ENCODE measurements at regions not wholly inside any gene's neighbourhood (a gene's known extent, or its start where the extent isn't known, plus 50 kb on each side); places are given as distances from the start of the nearest gene placed in this dataset.

GRCh38 chr17:59476413-59476812 lies 89.0 kb upstream of the DHX40 start:
- Histone ChIP-seq H3K27me3 (replicated peaks in 1 of 2; ENCODE audit: control insufficient read depth in 2 of 2, insufficient read depth in 2 of 2, low read length in 1 of 2) (no peaks in the 10 kb centered on the region; a peak in 1 of 4 replicates), H3K4me3 (no peak overlapping the region), H3K79me2 (ENCODE audit: control insufficient read depth, insufficient read depth, low read length) (no peaks in the 10 kb centered on the region), H3K9ac (ENCODE audit: control insufficient read depth, insufficient read depth, low read length) (no peak overlapping the region), H3K36me3 (ENCODE audit: control insufficient read depth in 2 of 2, insufficient read depth in 2 of 2, low read length in 1 of 2) (no peaks in the 10 kb centered on the region), H3K27ac (ENCODE audit: control insufficient read depth, insufficient read depth) (no peak overlapping the region), H2AFZ (ENCODE audit: control insufficient read depth, low read depth, low read length) (no peak overlapping the region), H3K9me3 (replicated peaks; ENCODE audit: control insufficient read depth, insufficient read depth, low read length) (no peaks in the 10 kb centered on the region), H3K4me2 (ENCODE audit: control insufficient read depth, insufficient read depth) (no peak overlapping the region), H3K4me1 (ENCODE audit: control insufficient read depth, insufficient read depth, low read length) (no peaks in the 10 kb centered on the region), H4K20me1 (ENCODE audit: control insufficient read depth, insufficient read depth) (no peaks in the 10 kb centered on the region)
- CTCF ChIA-PET = no interaction called here
- DNase-seq (ENCODE audit: low read depth, low spot score) = no peak
- no TSS peak for BruUV-seq (replicated peaks)
- POLR2A ChIA-PET = no interaction called here
- TF ChIP-seq CTCF (IDR thresholded peaks at IDR 0.05 in 2 of 3, conservative IDR thresholded peaks at IDR 0.05 in 1 of 3; ENCODE audit: control insufficient read depth in 2 of 3, extremely low read depth in 1 of 3, insufficient read depth in 1 of 3, low read depth in 3 of 3, low read length in 3 of 3) (no peak), TAF1 (IDR thresholded peaks at IDR 0.05; ENCODE audit: borderline replicate concordance, low read depth, low read length) (no peak)
- RAD21 ChIA-PET (ENCODE audit: unreplicated experiment) = no interaction called here
- in situ Hi-C loops (cut with MboI) (no loop called here), intact Hi-C loops (cut with micrococcal nuclease; ENCODE audit: unreplicated experiment) (no loop called here)
- 47% methylated on average over 5 of the region's 5 CpGs for WGBS (ENCODE audit: insufficient coverage, insufficient replicate concordance, low lambda C conversion rate, missing lambda C conversion rate)
- no peak for FAIRE-seq
- ATAC-seq = no peak
- SMC1A ChIA-PET (ENCODE audit: uncharacterized antibody, unreplicated experiment) = no interaction called here

GRCh38 chr17:59479141-59479540 lies 86.3 kb upstream of the DHX40 start:
- RAD21 ChIA-PET (ENCODE audit: unreplicated experiment) = no interaction called here
- 81% methylated on average over 2 of the region's 2 CpGs for WGBS (ENCODE audit: insufficient coverage, insufficient replicate concordance, low lambda C conversion rate, missing lambda C conversion rate)
- no peaks in the 10 kb centered on the region for H3K36me3 ChIP-seq (ENCODE audit: control insufficient read depth in 2 of 2, insufficient read depth in 2 of 2, low read length in 1 of 2)
- H3K27me3 ChIP-seq (replicated peaks in 1 of 2; ENCODE audit: control insufficient read depth in 2 of 2, insufficient read depth in 2 of 2, low read length in 1 of 2) = no peaks in the 10 kb centered on the region; a peak in 1 of 4 replicates
- no peaks in the 10 kb centered on the region for H3K4me1 ChIP-seq (ENCODE audit: control insufficient read depth, insufficient read depth, low read length)
- CTCF ChIA-PET = no interaction called here
- no peak overlapping the region for H3K9ac ChIP-seq (ENCODE audit: control insufficient read depth, insufficient read depth, low read length)
- SMC1A ChIA-PET (ENCODE audit: uncharacterized antibody, unreplicated experiment) = interaction anchor here (0.6 kb wide), 1 partner anchor 78 kb away, joined by 3 read pairs; no protein-coding TSS in a partner anchor
- no peaks in the 10 kb centered on the region for H3K79me2 ChIP-seq (ENCODE audit: control insufficient read depth, insufficient read depth, low read length)
- H3K27ac ChIP-seq (ENCODE audit: control insufficient read depth, insufficient read depth) = no peak overlapping the region
- H3K4me3 ChIP-seq = no peak overlapping the region
- POLR2A ChIA-PET = no interaction called here
- DNase-seq (ENCODE audit: low read depth, low spot score) = no peak
- no peak for FAIRE-seq
- no peak overlapping the region for H3K4me2 ChIP-seq (ENCODE audit: control insufficient read depth, insufficient read depth)
- BruUV-seq (replicated peaks) = no TSS peak
- in situ Hi-C loops (cut with MboI) = no loop called here
- intact Hi-C loops (cut with micrococcal nuclease; ENCODE audit: unreplicated experiment) = no loop called here
- no peaks in the 10 kb centered on the region for H3K9me3 ChIP-seq (replicated peaks; ENCODE audit: control insufficient read depth, insufficient read depth, low read length)
- H4K20me1 ChIP-seq (ENCODE audit: control insufficient read depth, insufficient read depth) = no peaks in the 10 kb centered on the region
- H2AFZ ChIP-seq (ENCODE audit: control insufficient read depth, low read depth, low read length) = no peak overlapping the region
- ATAC-seq = no peak
- TF ChIP-seq ESRRA (IDR thresholded peaks at IDR 0.05; ENCODE audit: low read length) (no peak), SUZ12 (IDR thresholded peaks at IDR 0.05; ENCODE audit: unreplicated experiment) (no peak), RUNX3 (IDR thresholded peaks at IDR 0.05; ENCODE audit: low read length) (no peak), YBX1 (IDR thresholded peaks at IDR 0.05) (no peak), EED (IDR thresholded peaks at IDR 0.05; ENCODE audit: low read depth) (no peak), POLR2AphosphoS5 (IDR thresholded peaks at IDR 0.05; ENCODE audit: low read length) (no peak), ASH2L (IDR thresholded peaks at IDR 0.05; ENCODE audit: borderline replicate concordance, low read depth) (no peak), MAX (IDR thresholded peaks at IDR 0.05; ENCODE audit: low read depth, low read length) (no peak), PKNOX1 (IDR thresholded peaks at IDR 0.05) (no peak), CEBPZ (IDR thresholded peaks at IDR 0.05; ENCODE audit: low read depth, low read length) (no peak), NFIC (IDR thresholded peaks at IDR 0.05; ENCODE audit: low read depth, low read length) (no peak)
